MM.1S (cell line): ENCODE measurements at regions not wholly inside any gene's neighbourhood (a gene's known extent, or its start where the extent isn't known, plus 50 kb on each side); places are given as distances from the start of the nearest gene placed in this dataset.

Experiments
- DNase-seq: peaks from one replicate; pipeline ENCODE4 v3.0.0-alpha.2; 2015
- H2AFZ ChIP-seq: fragments of 300-600 bp; sonication (generic); 2 replicates; pipeline ENCODE4 v1.6.0; 2016; ENCODE audit warnings: antibody characterized with exemption, low read length
- H3F3A ChIP-seq: fragments of 300-600 bp; sonication (generic); 2 replicates; pipeline ENCODE4 v1.6.1; 2016; ENCODE audit warnings: mild to moderate bottlenecking, antibody characterized with exemption, low read length, moderate library complexity, mixed read lengths; ENCODE audit not compliant: insufficient read depth
- H3K27ac ChIP-seq: fragments of 300-600 bp; sonication (generic); 2 replicates; pipeline ENCODE4 v1.5.1; 2016; ENCODE audit warnings: mild to moderate bottlenecking, low read length
- H3K27me3 ChIP-seq: fragments of 300-600 bp; sonication (generic); replicated peaks from 2 replicates; pipeline ENCODE4 v1.6.0; 2016; ENCODE audit warnings: low read length; ENCODE audit not compliant: insufficient read depth
- H3K36me3 ChIP-seq: fragments of 300-600 bp; sonication (generic); replicated peaks from 2 replicates; pipeline ENCODE4 v1.6.1; 2016; ENCODE audit warnings: mild to moderate bottlenecking, low read length, mixed read lengths; ENCODE audit not compliant: insufficient read depth
- H3K4me1 ChIP-seq: fragments of 300-600 bp; sonication (generic); 2 replicates; pipeline ENCODE4 v1.6.1; 2016; ENCODE audit warnings: low read length, mixed read lengths
- H3K4me2 ChIP-seq: fragments of 300-600 bp; sonication (generic); 2 replicates; pipeline ENCODE4 v1.6.0; 2016; ENCODE audit warnings: low read depth, low read length
- H3K4me3 ChIP-seq: fragments of 300-600 bp; sonication (generic); 2 replicates; pipeline ENCODE4 v1.5.1; 2016; ENCODE audit warnings: low read length, mixed read lengths
- H3K79me2 ChIP-seq: fragments of 300-600 bp; sonication (generic); 2 replicates; pipeline ENCODE4 v1.6.1; 2016; ENCODE audit warnings: mixed run types, low read length, mixed read lengths
- H3K9ac ChIP-seq: fragments of 300-600 bp; sonication (generic); 2 replicates; pipeline ENCODE4 v1.6.1; 2016; ENCODE audit warnings: low read length, mixed read lengths
- H3K9me2 ChIP-seq: fragments of 300-600 bp; sonication (generic); replicated peaks from 2 replicates; pipeline ENCODE4 v1.6.1; 2016; ENCODE audit warnings: mild to moderate bottlenecking, low read length, mixed read lengths; ENCODE audit not compliant: insufficient read depth
- H3K9me3 ChIP-seq: fragments of 300-600 bp; sonication (generic); replicated peaks from 2 replicates; pipeline ENCODE4 v1.6.1; 2016; ENCODE audit warnings: mild to moderate bottlenecking, low read length, mixed read lengths; ENCODE audit not compliant: insufficient read depth
- H4K20me1 ChIP-seq: fragments of 300-600 bp; sonication (generic); 2 replicates; pipeline ENCODE4 v1.6.1; 2016; ENCODE audit warnings: mild to moderate bottlenecking, low read length, moderate library complexity, mixed read lengths; ENCODE audit not compliant: insufficient read depth
- CTCF ChIP-seq: fragments of 300-600 bp; sonication (generic); IDR thresholded peaks from 2 replicates; pipeline ENCODE4 v1.5.1; 2016; ENCODE audit warnings: antibody characterized with exemption, low read length, mixed read lengths
- EZH2 ChIP-seq: fragments of 300-600 bp; sonication (generic); optimal IDR thresholded peaks from 2 replicates; pipeline ENCODE3; 2017; ENCODE audit warnings: low read depth, mild to moderate bottlenecking, antibody characterized with exemption, low read length, mixed read lengths
- EZH2phosphoT487 ChIP-seq: fragments of 300-600 bp; sonication (generic); IDR thresholded peaks from 2 replicates; pipeline ENCODE4 v1.6.1; 2018; ENCODE audit warnings: antibody characterized with exemption, low read length

DNA sequence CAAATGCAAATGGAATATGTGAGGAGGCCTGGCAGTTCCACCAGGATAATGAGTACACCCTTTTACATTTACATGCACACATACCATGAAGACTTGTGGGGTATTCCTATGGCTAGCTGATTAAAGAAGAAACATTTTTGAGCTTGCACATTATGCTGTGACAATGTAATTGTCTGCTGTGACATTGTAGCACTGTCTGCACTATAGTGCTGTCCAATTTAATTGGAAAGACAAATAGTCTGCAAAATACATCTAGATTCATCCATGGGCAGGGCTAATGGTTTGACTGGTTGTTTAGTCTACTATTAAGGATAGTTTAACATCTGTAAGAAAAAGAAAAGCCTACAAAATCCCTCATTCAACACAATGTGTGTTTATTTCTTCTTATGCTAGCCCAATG, 1005.6 kb upstream of the LRFN5 start:
- H4K20me1 ChIP-seq: no peaks in the 10 kb centered on the region
- TF ChIP-seq CTCF (no peak), EZH2phosphoT487 (no peak), EZH2 (no peak)
- H3K4me2 ChIP-seq: no peak overlapping the region
- H3F3A ChIP-seq: no peaks in the 10 kb centered on the region
- no peaks in the 10 kb centered on the region for H3K36me3 ChIP-seq
- DNase-seq: no peak
- no peak overlapping the region for H2AFZ ChIP-seq
- H3K9me3 ChIP-seq: no peaks in the 10 kb centered on the region
- H3K79me2 ChIP-seq: no peaks in the 10 kb centered on the region
- no peaks in the 10 kb centered on the region for H3K27me3 ChIP-seq
- no peak overlapping the region for H3K27ac ChIP-seq
- no peak overlapping the region for H3K4me3 ChIP-seq
- H3K9ac ChIP-seq: no peak overlapping the region
- H3K9me2 ChIP-seq: no peaks in the 10 kb centered on the region
- no peaks in the 10 kb centered on the region for H3K4me1 ChIP-seq

- Histone ChIP-seq H3K27ac (no peak overlapping the region), H3K9me2 (no peaks in the 10 kb centered on the region), H3K36me3 (no peaks in the 10 kb centered on the region), H4K20me1 (no peaks in the 10 kb centered on the region), H3F3A (no peaks in the 10 kb centered on the region), H3K79me2 (no peaks in the 10 kb centered on the region), H3K4me1 (no peaks in the 10 kb centered on the region), H3K27me3 (no peaks in the 10 kb centered on the region), H3K9me3 (no peaks in the 10 kb centered on the region), H3K4me2 (no peak overlapping the region), H2AFZ (no peak overlapping the region), H3K4me3 (no peak overlapping the region), H3K9ac (no peak overlapping the region)
- no peak for TF ChIP-seq CTCF
- TF ChIP-seq EZH2phosphoT487: no peak
- TF ChIP-seq EZH2: no peak
- DNase-seq: no peak
Observed at GRCh38 chr14:40599725-40600124, 1007.0 kb upstream of the LRFN5 start.

GRCh38 chr14:40581264-40581663, 1025.4 kb upstream of the LRFN5 start:
- no peak overlapping the region for H3K9ac ChIP-seq
- H3K9me2 ChIP-seq: no peaks in the 10 kb centered on the region
- H3K27ac ChIP-seq: no peak overlapping the region
- TF ChIP-seq EZH2 (no peak), EZH2phosphoT487 (no peak), CTCF (no peak)
- no peaks in the 10 kb centered on the region for H3K4me1 ChIP-seq
- H3F3A ChIP-seq: no peaks in the 10 kb centered on the region
- no peaks in the 10 kb centered on the region for H3K27me3 ChIP-seq
- H4K20me1 ChIP-seq: no peaks in the 10 kb centered on the region
- no peaks in the 10 kb centered on the region for H3K36me3 ChIP-seq
- H3K4me2 ChIP-seq: no peak overlapping the region
- no peak overlapping the region for H3K4me3 ChIP-seq
- H3K79me2 ChIP-seq: no peaks in the 10 kb centered on the region
- H2AFZ ChIP-seq: no peak overlapping the region
- no peaks in the 10 kb centered on the region for H3K9me3 ChIP-seq
- no peak for DNase-seq
